Stimulated activated CD4-positive, alpha-beta T cell treated with anti-CD3 and anti-CD28 coated beads, Interleukin-4, amount 100 ng/mL, for 24 hours (primary cell): ENCODE measurements at regions not wholly inside any gene's neighbourhood (a gene's known extent, or its start where the extent isn't known, plus 50 kb on each side); places are given as distances from the start of the nearest gene placed in this dataset.
"Not testable (repeated sequence)": the region's sequence is repeated elsewhere in the genome, so short reads cannot be mapped to it uniquely, and the experiment has no call there.

Experiments used
- DNase-seq: peaks from one replicate; pipeline ENCODE4 v3.0.0-alpha.2; 2020

GRCh38 chr10:30730306-30730705 lies 100.8 kb upstream of the LYZL2 start:
- DNase-seq, result no peak

GRCh38 chr10:30728766-30729165 lies 99.2 kb upstream of the LYZL2 start:
- DNase-seq, result no peak

GRCh38 chr10:30728127-30728526 lies 98.6 kb upstream of the LYZL2 start:
- no peak for DNase-seq

GRCh38 chr10:30727524-30727923 lies 98.0 kb upstream of the LYZL2 start:
- DNase-seq, result no peak

- DNase-seq, result peak; percentile 85
Measured at GRCh38 chr10:30726783-30727414, 97.3 kb upstream of the LYZL2 start.

- no peak for DNase-seq
Measured at GRCh38 chr10:30725661-30726060, 96.1 kb upstream of the LYZL2 start.

- DNase-seq, result no peak
Measured at GRCh38 chr10:30724296-30724695, 94.7 kb upstream of the LYZL2 start.

- DNase-seq, result no peak
Measured at GRCh38 chr10:30722956-30723620, 93.5 kb upstream of the LYZL2 start.

- DNase-seq, result no peak
Measured at GRCh38 chr10:30719832-30720231, 90.3 kb upstream of the LYZL2 start.

GRCh38 chr10:30709700-30710358 lies 80.3 kb upstream of the LYZL2 start:
- no peak for DNase-seq

- DNase-seq, result no peak
Measured at GRCh38 chr10:30709229-30709628, 79.7 kb upstream of the LYZL2 start.

- no peak for DNase-seq
Measured at GRCh38 chr10:30708234-30708633, 78.7 kb upstream of the LYZL2 start.

GRCh38 chr10:30706189-30706588 lies 76.6 kb upstream of the LYZL2 start:
- DNase-seq, result not testable (repeated sequence)

- no peak for DNase-seq
Measured at GRCh38 chr10:30705625-30706149, 76.1 kb upstream of the LYZL2 start.

- peak; percentile 29 for DNase-seq
Measured at GRCh38 chr10:30705101-30705624, 75.6 kb upstream of the LYZL2 start.

- DNase-seq, result peak; percentile 57
Measured at GRCh38 chr10:30704601-30705100, 75.1 kb upstream of the LYZL2 start.

- DNase-seq, result no peak
Measured at GRCh38 chr10:30704026-30704600, 74.6 kb upstream of the LYZL2 start.

- DNase-seq, result not testable (repeated sequence)
Measured at GRCh38 chr10:30703446-30703845, 73.9 kb upstream of the LYZL2 start.

GRCh38 chr10:30702860-30703259 lies 73.3 kb upstream of the LYZL2 start:
- DNase-seq, result no peak

- DNase-seq, result peak; percentile 84
Measured at GRCh38 chr10:30701451-30702173, 72.1 kb upstream of the LYZL2 start.

- DNase-seq, result peak; percentile 24
Measured at GRCh38 chr10:30697806-30698205, 68.3 kb upstream of the LYZL2 start.

- not testable (repeated sequence) for DNase-seq
Measured at GRCh38 chr10:30697221-30697620, 67.7 kb upstream of the LYZL2 start.
